Inflammatory macrophage treated with lipopolysaccharide for 4 hours (primary cell): ENCODE measurements at regions not wholly inside any gene's neighbourhood (a gene's known extent, or its start where the extent isn't known, plus 50 kb on each side); places are given as distances from the start of the nearest gene placed in this dataset.

Experiments used
- DNase-seq: peaks from one replicate; pipeline ENCODE4 v3.0.0-alpha.2; 2020

DNA sequence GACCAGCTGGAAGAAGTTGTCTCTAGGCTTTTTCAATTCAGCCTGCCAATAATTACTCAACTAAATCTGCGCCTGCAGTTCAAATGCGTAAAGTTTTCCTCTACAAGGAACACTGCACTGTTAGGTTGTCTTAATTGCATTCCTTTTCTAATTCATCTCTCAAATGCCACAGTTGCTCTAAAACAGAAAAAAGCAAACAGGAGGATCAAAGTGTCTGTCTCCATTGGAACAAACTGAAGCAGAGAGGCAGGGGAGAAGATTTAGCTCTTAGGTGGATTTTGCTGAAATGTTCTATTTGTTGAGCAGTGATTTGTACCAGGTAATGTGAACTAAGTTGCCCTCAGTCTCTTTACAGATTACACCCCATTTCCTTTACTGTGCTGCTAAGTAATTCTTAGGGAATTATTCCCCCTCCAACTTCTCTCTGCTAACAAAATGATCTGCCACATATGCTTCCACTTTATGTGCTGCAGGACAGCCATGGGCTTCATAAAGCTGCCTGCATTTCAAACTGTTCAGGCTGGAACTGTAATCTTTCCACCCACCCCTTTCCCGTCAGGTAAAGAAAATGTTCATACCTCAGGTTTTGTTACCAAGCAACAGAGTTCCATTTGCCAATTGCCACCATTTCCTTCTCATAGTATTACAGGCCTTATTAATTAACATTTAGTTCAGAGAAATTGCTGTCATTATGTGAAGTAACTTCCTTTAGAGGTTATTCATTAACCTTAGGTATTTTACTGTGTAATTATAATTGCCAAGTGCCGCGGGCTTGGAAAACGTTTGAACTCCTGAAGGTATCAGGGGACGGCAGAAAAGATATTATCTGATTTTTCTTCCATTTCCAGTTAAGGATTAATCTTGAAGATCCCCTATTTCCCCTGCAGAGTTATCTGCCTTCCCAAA is 149.3 kb downstream of the SPRY1 start:
- no peak for DNase-seq

DNA sequence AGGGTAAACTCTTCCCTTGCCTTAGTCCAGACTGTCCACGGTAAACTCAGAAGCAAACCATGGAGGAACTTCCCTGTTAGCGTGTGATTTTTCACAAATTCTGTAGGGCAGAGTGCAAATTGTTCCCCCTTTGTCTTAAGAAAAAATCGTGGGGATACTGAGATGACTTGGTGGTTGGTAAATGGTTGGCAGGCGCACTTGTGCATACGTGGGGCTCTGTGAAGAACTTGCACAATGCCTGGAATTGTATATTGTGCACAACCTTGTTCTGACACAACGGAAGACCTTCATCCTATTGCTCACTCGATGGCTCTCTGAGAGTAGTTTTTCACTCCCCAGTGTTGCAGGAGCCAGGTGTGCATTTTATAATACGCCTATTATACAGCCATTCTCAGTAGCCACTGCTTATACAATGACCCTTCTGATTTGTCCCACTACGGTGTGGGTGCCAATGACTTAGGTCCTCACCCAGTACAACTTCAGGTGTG is 150.0 kb downstream of the SPRY1 start:
- no peak for DNase-seq

DNA sequence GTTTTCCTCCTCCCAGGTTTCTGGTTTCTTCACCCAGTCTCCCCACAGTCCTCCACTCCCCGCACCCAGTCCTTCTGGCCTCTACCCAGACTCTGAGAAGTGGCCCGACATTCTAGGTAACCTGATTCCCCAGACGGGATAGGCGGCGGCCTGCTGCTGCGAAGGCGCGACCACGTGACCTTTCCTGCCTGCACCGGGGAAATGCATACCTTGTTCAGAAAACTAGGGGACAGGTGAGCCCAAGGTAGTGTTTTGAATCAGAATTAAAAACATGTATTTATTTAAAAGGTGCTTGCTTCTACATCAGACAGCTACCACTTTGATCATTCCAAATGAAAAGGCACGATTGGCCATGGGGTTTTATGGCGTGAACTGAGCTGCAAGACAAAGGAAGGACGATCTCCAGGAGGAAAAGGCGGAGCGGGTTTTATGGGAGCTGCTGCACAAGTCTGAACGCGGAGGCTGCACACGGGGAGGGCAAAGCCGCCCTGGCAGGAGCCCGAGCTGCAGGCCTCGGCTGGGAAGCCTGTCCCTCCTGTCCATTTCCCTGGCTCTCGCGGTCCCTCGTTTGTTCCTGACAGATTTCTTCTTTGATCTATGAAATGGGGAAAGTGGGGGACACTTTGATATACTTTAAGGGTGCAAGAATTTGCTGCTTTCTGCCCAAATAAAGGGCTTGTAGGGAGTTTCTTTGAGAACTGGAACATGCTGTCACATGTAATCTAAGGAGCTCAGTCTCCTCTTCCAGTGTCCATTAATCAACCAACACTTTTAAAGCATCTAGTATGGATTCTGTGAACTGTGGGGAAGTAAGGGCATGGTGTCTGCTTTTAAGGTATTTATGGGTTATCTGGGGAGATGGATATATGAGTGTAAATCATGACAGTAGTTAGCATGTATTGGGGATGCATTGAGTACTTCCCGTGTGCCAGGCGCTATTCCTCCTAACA is 150.9 kb downstream of the SPRY1 start:
- no peak for DNase-seq

DNA sequence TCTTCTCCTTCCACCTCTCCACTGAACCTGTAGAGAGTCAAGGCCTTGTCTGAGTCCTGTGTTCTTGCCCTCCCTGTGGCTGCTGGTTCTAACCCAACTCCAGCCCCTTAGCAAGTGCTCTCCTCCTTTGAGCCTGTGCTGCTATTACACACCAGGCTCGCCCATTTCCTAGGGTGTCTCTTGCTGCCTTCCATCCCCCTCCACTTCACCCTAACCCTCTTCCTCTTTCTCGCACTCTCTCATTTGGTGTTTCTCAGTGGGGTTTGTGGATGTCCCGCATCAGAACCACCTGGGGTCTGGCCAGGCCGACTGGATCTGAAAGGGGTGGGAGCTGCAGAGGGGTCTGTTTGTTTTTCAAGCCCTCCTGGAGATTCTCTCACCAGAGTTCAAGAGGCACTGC is 156.7 kb downstream of the SPRY1 start:
- no peak for DNase-seq

DNA sequence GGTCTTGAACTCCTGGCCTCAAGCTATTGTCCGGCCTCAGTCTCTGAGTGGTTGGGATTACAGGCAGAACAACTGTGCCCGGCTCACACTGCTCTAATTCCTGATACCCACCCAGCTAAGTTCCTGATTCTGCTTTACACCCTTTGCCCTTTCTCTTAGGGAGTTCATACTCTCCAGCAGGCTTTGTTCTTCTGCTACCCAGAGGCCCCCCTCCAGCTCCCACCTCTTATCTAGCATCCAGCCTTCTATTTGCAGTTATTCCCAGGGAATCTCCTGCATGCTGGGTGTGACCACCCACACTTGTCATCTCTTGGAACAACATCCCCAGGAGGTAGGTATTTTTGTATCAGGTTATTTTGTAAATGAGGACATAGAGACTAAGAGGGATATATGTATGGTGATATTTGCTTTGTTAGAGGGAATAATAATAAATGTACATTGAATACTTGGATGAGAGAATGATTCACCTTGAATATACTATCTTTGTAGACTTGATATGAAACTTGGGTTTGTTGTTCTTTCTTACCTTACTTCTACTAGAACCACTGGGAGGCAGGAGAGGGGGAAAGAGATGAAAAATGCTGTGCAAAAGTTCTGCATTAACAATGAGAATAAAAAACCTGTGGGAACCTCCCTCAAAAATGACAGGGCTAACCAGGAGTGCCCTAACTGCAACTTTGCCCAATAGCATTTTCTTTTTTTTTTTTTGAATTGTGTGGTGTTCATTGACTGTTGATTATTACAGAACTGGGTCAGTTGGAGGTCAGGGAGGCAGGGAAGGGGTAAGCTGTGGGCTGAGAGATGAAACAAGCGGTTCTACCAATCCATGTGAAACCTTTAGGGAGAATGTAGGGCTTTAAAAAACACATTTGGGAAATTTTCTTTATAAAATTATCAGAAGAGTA is 157.4 kb downstream of the SPRY1 start:
- DNase-seq: peak; percentile 8

DNA sequence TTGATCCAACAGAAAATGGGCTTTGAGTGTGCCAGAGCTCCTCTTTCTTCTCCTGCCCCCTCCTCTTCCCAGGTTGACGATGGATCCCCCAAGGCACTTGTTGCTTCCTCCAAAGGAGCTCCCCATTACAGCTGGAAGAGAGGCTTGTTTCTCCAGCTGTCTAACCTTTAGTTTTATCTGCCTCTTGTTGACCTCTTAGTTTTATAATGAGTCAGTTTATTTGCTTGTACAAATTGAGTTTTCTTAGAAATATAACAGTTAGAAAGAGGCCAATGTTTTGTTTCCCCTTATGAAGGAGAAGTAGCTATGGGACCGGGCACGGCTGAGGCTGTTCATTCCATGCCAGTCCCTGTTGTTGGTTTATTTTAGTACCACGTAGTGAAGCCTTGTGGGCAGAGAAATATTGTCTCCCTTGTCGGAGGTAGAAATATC is 158.2 kb downstream of the SPRY1 start:
- no peak for DNase-seq

DNA sequence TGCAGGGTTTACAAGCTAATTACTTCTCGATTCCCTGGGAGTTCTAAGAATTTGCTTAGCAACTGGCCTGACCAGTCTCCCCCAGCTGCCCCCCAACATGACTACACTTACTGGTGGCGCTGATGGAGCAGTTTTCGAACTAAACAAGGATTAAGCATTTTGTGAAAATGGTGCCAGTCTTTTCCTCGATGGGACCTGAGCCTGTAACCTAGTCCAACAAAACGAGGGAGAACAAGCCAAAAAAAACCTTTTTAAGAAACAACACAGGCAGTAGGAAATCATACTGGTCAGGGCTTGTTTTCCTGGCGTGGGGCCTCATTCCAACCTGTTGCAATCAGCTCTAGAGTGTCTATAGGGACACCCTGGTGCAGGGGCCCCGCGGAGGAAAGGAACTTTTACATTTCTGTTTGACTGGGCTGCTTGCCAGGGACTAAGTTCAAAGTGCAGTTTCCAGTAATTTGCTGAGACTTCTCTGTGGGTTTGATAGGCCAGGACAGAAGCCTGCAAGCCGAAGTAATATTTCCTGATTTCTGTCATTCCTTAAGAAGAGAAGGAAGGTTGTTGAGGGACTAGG is 158.7 kb downstream of the SPRY1 start:
- DNase-seq: no peak

DNA sequence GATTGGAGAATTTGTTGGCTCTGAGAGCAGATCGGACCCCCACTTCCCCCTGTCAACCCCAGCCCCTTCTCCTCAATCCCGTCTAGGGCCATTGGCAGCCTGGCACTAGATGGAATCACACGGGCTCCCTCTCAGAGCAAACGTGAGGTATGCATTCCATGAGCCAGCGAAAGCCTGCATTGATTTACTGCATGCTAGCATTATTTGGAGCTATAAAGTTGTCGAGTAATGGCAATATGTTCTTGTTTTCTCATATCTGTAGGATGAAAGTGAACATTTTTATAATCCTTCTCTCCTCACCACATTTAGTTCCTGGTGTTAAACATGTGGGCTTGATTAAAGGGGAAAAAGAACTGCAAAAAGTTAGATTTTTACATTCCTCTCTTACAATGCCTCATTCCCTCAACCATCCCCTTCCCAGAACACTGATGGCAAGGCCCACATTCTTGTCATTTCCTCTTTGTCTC is 159.2 kb downstream of the SPRY1 start:
- no peak for DNase-seq

DNA sequence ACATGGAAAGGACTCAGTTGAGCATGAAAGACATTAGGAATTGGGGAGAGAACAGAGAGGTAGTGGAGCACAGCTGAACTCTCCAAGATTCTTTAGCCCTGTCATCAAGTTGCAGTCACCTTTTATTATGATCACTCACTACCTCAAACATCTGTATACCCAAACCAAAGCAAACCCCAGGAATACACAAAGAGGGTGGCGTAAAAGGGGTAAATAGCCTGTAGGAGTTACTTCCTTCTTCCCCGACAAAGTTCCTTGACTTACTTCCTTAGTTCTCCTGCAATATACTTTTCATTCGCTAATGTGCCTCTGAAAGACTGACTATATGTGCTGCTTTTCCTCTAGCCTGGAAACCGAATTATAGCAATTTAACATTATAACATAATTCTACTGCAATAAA is 159.9 kb downstream of the SPRY1 start:
- DNase-seq: peak; percentile 18

DNA sequence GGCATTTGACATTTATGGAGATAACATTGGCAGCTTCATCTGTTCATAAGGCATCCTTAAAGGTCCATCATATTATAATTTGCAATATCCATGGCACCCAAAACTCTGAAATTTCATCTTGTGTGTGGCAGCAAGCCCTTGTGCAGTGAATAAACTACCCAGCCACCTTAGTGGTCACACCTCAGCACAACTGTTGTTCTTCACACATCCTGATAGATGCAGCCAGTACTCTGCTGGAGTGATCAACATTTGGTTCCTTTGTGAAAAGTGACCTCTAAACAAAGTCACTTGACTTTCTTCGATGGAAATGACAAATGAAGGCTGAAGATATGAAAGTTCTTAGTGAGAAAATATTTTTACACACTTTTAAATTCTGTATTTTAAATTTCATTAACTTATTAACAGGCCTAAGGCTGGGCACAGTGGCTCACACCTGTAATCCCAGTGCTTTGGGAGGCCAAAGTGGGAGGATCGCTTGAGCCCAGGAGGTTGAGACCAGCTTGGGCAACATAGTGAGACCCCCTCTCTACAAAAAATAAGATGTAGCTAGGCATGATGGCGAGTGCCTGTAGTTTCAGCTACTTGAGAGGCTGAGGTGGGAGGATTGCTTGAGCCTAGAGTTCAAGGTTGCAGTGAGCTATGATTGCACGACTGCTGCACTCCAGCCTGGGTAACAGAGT is 161.4 kb downstream of the SPRY1 start:
- no peak for DNase-seq

DNA sequence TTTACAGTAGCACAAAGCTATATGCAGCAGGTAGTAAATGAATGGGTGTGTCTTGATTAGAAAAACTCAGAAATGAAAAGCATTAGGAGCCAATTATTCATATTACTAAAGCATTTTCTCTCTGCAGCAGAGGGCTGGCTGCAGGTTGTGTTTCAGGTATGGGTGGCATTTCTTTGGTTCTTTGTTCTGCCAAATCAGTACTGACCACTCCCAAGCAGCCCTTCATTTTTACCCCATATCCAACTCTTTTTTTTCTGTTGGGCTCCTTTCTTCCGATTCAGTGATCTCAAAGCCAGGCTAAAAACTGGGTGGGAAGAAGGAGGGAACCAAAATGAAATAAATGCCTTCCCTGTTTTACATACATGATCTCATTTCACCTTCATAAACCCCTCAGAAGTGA is 162.3 kb downstream of the SPRY1 start:
- DNase-seq: no peak

DNA sequence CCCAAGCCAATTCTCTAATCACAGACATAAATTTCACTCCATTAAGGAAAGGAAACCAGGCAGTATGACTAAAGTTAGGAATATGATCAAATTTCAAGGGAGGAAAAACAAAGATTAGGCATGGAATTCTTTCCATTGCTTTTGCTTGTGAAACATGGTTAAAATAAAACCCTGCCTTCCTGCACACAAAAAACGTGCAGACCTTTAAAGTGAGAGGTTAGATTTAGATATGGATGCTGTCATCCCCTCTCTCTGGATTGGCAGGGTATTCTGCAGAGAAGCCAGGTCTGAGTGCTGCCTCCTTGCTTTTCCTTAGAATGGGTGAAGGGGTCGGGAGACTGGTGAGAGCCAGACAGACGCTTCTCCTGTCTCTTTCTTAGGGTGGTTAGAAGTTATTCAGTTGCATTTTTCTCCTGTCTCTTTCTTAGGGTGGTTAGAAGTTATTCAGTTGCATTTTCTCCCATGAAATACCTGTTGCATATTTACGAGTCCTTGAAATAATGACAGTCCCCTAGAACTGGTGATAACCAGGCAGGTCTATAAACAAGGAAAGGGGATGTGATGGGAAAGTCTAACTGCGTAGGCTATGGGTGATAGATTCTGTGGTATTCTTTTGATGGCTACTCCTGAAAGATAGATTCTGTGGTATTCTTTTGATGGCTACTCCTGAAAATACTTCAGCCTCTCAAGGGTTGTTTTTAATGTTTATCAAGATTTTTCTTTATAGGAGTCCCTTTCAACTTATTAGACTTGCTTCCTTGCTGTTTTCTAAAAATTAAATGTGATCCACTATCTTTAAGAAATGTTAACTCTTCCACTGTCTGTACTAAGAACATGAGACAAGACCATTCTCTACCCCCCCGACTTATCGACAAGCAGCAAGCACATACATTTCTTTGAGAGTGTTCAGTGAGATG is 163.6 kb downstream of the SPRY1 start:
- DNase-seq: no peak

DNA sequence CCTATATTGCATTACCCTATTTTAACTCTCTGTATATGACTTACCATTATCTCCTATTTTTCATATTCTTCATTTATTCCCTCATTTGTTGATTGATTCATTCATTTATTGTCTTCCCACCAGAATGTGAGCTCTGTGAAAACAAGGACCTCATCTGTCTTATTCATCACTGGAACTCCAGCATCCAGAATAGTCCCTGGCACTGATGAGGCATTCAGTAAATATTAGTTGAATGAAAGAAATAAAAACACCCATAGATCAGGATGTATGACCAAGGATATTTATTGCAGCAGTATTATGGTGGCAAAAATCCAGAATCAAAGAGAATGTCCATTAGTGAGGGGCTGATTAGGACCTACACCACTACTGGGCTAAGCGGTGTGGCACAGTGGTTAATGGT is 164.9 kb downstream of the SPRY1 start:
- no peak for DNase-seq

DNA sequence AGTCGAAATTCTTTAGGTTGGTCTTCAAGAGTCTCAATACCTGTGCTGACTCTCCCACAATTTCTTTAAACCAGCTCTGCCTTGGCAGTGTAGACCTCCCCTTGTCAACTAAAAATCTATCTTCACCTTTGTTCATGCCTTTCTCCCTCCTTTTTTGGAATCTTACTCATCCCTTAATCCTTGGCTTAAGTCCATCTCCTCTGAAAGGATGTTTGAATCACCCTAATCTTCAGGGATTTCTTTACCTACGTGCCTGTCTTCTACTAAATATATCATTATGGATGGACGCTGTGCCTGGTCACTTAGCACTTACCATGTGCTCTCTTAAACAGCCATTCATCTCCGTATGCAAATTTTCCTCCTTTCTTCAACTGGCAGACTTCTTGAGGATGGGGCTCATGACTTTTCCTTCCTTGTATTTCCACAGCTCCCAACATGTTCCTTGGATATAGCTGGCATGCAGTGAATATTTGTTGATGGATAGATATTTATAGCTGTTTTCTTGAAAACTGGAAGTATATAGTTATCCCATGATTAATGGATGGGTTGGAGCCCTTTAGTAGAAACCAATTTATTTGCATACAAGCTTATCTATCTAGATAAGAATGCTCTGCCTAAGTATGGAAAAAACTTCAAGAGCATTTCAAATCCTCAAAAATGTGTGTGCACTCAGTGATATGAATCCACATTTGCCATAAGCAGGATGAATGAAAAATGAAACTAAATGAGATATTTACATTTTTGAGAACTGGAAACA is 166.6 kb downstream of the SPRY1 start:
- DNase-seq: no peak

DNA sequence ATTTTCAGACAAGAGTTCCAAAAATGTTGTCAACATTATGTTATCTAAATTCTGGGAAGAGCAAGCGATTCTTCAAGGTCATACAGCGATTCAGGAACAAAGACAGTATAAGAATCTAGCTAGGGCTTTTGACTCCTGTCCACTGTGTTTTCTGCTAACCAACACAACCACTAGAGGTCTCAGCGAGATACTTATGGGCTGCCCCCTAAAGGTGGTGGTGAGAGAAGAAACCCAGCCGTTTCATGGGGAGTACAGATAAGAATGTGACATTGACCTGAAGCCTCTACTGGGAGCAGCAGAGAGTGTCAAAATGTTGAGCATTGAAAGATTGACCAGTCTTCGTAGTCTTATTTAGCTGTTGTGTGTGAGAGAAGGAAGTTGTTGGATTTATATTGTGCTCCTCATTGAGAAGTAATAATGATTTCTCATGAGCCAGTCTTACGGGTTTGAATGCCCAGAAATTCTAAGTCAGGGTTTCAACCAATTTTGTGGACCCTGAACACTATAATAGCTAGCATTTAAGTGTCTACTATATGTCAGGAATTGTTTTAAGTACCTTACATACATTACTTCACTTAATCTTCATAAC is 168.3 kb downstream of the SPRY1 start:
- peak; percentile 86 for DNase-seq

DNA sequence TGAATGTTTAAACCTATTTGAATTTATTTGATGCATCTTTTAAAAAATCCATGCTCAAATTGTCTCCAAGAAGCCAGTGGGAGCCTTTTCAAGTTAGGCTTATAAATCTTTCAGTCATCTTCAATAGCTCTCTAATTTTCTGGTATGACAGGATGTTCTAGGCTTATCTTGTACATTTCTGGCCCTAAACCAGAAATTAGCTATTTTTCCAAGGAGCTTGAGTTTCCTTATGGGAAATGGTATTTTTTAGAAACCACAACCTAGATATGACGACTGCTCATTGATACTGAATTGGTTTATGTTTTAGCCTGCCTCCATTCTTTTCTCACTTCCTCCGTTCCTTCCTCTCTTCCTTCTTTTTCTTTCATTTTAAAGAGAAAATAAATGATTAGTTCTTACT is 172.3 kb downstream of the SPRY1 start:
- no peak for DNase-seq

DNA sequence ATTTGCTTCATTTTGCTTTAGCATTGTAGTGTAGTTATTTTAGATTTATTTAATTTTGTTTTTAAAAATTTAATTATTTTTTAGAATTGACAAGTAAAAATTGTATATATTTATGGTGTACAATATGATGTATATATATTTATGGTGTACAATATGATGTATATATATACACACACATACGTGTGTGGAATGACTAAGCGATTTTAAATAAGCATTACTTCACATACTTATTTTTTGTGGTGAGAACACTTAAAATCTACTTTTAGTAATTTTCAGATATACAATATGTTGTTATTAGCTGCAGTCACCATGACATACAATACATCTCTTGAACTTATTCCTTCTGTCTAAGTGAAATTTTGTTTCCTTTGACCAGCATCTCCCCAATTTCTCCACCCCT is 172.9 kb downstream of the SPRY1 start:
- DNase-seq: no peak

DNA sequence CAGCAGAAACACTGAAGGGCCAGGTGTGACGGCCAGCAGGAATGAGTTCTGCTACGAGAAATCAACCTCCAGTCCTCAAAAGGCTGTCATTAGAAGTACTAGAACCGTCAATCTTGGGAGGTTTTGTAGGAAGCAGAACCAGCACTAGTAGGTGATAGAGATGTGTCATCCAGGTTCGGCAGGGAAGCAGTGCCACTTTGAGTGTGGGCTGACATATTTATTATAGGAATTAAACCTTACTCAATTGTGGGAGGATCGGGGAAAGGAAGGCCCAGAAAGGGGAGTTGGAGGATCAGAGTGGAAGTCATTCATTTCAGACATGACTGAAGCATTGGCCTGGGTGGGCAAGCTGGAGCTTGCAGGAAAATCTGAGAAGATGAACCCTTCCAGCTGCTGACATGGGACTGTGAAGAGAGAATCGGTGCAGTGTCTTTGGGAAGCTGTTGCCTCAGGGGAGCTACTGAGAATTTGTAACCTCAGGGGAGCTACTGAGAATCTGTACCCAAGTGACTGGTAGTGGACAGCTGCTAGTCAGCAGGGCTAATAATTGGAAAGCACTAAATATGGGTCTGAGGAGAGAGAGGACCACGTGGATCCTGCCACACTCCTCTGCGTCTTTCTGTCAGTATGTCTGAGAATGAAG is 177.4 kb downstream of the SPRY1 start:
- DNase-seq: no peak

DNA sequence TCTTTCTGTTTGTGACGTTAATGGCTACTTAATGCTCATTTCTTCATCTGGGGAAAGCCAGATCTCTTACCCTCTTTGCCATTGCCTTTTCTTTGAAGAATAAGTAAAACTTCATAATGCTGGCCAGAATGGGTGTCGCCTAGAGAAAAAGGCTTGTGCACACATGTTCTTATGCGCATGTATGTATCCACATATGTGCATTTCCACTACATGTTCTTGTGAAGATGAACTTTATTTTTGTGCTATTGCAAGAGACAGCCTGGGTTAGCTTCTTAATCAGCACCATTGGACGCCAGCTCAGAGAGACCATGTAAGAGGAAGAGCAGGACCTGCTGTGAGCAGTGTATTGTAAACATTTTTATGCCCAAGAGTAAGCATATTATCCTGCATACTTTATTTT is 178.7 kb downstream of the SPRY1 start:
- no peak for DNase-seq
